ENCODE measurements at regions not wholly inside any gene's neighbourhood (a gene's known extent, or its start where the extent isn't known, plus 50 kb on each side); places are given as distances from the start of the nearest gene placed in this dataset.
"Not testable (repeated sequence)": the region's sequence is repeated elsewhere in the genome, so short reads cannot be mapped to it uniquely, and the experiment has no call there.

GRCh38 chr7:130947792-130948580 lies 214.0 kb upstream of the KLF14 start:
- no peak for DNase-seq

DNA sequence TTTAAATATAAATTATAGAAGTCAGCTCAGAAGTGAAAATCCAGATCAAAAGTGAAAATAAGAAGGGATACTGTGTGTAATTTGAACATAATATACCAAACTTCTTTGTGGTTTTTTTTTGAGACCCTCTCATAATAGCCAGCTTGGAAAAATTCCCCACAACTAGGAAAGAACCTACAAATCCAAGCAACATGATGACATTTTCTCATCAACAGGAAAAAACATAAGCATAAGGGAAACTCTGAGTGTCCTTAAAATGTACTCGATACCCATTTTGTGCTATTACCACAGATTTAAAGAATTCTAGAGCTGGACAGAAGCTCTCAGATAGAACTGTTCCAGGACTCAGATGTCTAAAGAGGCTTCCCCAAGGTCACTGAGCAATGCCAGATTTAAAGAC lies 214.8 kb upstream of the KLF14 start:
- no peak for DNase-seq

DNA sequence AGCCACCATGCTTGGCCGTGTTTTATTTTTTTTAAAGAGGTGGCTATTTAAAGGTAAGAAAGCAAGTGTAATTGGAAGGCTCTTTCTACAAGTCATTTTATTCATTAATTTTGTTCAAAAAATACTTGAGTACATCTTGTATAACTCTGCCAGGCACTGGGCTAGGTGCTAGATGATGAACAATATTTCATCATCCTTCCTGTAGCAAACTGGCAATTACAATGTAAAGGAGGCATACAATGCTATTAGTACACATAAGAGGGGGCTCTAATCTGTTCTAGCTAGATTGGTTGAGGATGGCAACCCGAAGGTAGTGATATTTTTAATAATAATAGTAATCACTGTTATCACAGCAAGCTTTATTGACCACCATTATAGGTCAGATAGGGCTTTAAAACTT lies 215.5 kb upstream of the KLF14 start:
- DNase-seq = no peak

GRCh38 chr7:130950054-130950453 lies 216.0 kb upstream of the KLF14 start:
- DNase-seq = no peak

DNA sequence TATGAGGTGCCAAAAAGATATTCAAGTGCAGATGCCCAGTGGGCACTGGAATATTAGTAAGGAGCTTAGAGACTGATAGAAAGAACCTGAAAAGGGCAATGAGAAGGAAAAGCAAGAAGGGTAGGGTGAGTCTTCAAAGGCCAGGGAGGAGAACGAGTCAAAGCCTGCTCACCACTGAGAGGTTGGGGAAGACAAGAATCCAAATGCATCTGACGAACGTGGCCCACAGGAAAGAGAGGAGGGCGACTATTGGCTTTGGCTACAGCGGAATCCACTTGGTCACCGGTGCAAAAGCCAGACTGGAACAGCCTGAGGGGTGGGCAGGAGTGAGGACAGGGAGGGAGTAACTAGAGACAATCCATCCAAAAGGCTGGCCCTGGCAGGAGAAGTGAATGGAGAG lies 216.7 kb upstream of the KLF14 start:
- DNase-seq = no peak

DNA sequence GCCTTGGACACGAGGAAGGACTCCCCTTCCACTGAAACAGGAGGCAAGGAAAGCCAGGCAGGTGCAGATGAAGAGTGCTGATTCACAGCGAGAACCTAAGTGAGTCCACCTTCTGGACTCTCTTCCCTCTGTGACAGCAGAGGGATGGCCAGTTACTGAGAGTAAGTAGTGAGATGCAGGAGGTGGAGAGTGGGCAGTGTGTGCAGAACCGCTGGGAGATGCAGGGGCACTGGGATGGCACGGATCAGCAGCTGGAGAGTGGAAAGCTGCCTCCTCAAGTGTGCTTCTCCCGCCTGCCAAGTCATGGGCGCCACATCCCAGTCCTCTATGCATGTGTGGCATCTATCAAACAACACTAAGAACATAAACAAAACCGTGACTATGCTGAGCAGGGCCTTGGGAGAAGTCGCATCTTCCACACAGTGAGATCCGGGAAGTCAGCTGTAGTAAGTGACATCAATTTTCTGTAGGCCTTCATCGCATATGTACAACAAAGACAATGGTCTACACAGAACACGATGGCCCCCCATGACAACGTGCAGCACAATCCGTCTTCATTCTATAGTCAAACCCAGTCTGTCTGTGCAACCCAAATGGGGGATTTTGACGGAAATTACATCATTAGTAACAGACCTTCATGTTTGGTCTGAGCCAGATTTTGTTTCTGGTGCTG lies 217.4 kb upstream of the KLF14 start:
- DNase-seq = no peak

DNA sequence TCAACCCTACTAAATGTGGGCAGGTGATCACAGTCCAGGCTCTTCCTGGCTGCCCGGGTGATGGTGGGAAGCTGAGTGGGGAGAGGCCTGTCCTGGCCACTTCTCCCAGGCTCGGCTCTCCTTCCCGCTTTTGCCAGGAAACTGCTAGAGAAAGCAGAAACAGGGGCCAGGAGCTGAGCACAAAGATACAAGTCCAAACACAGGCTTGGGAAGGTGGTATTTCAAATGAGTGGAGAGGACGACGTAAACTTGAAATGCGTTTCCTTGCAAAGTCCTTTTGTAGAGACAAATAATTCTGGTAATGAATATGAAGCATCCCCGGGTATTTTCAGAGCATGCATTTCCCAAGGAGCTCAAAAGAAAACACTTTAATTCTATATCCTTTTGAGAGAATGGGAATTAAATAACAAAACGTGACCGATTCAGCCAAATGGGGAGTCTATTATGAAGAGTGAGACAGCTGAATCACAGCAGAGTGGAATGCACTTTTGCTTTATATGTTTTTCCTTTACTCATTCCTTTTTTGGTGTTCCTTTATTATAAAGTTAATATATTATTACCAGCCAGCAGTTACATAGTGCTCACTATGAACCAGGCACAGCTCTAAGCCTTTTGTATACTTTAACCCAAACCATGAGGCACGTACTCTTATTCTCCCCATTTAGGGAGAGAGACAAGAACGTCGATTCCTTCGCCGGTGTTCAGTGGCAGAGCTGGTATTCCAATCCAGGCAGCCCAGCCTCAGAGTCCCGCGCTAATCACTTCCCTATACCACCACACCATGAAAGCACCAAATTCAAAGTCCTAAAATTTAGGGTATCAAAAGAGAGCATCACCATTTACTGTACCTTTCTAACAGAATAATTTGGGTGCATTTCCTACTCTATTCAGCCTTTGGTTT lies 218.2 kb upstream of the KLF14 start:
- DNase-seq = no peak

GRCh38 chr7:130953196-130953595 lies 219.2 kb upstream of the KLF14 start:
- no peak for DNase-seq

GRCh38 chr7:130954918-130955564 lies 221.0 kb upstream of the KLF14 start:
- DNase-seq = no peak

DNA sequence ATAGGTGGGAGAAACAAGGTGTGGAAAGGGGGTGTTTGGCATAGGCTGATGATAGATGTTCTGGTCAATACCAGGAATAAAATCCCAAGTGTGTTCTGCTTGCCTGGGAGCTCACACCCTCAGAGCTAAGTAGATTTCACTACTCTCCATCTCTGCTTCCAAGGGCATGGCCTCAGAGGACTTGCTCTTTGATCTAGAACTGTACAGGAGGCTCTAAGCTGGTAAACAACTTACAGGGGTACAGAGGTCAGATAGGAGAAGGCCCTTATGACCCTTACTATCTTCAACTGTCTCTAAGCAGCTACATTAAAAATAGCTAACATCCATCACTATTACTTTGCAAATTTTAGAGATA lies 221.5 kb upstream of the KLF14 start:
- DNase-seq = no peak

DNA sequence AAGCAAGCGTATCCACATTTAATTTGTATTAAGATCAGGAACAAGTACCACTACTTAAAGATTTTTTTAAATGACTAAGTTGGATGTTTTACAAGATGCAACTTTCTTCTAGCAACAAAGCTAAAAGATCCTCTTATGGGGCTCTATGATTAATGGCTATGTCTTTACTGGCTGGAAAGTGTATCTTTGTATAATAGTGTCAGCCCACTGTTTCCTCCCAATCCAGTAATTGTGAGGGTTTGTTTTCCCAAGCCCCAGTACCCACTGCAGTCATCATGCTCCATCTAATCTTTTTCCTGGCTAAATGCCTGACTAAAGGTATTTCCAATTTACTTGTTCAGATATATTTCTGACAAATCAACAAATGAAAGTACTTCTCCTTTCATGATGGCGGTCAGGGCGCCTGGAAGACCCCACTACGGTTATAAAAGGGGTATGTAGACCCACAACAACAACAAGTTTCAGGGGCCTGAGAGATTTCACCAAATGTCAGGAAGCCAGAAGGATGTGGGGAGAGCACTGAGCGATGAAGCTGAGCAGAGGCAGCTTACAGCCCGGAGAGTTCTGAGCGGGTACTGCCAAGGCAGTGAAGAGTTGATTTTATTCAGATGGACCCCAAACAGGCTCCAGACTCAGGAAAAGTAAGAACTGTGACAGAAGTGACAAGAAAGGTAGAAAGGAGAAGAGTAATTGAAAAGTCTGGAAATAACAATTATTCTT lies 222.6 kb upstream of the KLF14 start:
- DNase-seq = no peak

- no peak for DNase-seq
Observed at GRCh38 chr7:130957137-130957513, 223.1 kb upstream of the KLF14 start.

DNA sequence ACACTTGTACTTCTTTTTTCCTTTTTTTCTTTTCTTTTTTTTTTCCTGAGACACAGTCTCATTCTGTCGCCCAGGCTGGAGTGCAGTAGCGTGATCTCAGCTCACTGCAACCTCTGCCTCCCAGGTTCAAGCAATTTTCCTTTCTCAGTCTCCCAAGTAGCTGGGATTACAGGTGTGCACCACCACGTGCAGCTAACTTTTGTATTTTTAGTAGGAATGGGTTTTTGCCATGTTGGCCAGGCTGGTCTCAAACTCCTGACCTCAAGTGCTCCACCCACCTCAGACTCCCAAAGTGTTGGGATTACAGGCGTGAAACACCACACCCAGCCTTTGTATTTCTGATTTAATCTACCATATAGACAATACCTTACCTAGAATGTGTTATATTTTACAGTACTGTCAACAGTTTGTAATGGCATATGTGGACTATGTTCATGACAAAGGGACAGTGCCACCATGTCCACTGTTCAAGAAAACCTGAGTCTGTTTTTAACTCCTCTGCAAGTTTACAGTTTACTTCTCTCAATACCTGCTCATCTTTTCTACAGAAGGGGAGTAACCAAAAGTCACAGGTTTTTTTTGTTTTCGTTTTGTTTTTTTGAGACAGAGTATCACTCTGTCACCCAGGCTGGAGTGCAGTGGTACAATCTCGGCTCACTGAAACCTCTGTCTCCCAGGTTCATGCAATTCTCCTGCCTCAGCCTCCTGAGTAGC lies 223.9 kb upstream of the KLF14 start:
- DNase-seq = not testable (repeated sequence)

DNA sequence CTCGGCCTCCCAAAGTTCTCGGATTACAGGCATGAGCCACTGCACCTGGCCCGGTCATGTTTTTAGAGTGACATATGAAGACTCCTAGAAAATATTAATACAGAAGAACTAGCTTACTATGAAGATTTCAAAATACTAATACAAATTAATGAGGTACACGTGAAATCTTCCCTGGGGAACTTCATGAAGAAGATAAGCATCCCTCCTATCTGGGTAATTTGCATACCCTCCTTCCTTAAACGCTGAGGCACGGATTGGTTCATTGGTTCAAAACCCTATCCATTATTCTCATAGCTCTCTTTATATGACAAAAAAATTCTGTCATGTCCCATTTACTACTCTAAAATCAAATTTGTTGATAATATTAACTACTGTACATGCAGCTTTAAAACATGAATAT lies 224.8 kb upstream of the KLF14 start:
- DNase-seq = no peak

GRCh38 chr7:130959743-130960207 lies 225.8 kb upstream of the KLF14 start:
- no peak for DNase-seq

DNA sequence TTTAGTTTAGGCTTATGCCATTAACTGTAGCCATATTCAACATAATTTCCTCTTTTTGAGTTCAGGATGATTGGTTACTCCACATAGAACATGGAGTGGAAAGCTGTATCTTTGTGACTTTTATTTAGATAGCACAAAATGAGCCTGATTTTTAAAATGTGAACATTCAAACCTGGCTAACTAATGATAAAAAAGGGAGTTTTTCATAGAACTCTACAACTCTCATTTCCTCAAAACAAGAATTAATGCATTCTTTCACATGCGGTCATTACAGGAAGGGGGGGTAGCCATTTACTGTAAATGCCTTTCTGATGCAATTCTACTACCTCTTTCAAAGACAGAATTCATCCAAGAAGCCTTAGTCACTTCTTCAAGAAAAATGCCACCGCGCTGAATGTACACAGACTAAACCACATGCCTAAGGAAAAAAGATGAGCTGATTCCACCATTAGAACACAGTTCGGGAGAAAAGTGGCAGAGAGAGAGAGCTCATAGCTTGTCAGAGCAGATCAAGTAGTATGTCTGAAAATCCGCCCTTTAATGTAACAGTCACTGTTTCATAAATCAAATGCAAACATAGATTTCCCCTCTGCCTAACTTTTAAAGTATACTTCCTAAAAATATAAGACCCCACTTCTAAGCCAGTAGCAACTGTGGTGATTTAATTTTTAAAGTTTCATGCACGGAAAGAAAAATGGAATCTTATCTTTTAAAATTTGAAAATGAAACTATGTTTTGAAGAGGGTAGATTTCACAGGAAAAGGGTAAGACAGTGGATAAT lies 226.4 kb upstream of the KLF14 start:
- DNase-seq = no peak

DNA sequence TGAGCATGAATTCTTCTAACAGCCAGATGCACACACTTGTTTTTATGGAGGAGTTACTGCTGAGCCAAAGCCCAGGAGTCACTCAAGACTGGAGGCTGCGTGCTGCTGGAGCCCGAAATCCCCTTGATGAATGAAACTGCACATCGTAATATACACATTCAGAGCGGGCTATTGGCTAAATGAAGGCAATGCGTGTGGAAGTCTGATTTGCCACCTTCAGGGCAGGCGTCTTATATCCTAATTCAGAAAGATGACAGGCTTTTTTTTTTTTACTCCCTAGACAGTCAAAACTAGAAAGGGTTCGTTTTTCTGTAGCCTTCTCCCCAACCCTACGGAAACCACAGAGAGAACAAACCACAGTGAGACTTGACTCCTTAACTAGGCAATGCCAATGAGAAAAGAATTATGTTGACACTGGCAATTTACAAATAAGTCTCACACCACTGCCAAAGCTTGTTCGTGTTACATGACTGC lies 227.2 kb upstream of the KLF14 start:
- no peak for DNase-seq

- DNase-seq = no peak
Observed at GRCh38 chr7:130962109-130962508, 228.1 kb upstream of the KLF14 start.

DNA sequence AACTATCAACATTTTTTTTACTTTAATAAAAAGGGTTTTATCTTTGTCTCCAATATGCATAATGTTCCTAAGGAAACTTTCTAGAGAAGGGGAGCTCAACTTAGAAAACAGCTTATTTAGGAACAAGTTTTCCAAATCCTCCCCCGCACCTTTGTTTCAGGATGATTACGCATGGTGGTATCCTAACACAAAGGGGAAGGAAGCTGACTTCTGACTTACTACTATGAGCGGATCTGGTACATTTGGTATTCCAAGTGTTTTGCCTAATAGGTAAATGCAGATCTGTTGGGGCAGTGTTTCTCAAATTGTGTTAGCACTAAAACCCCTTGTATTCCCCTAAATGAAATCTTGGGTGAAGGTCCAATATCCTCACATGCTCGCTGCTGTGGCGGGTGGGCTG lies 229.3 kb upstream of the KLF14 start:
- no peak for DNase-seq

DNA sequence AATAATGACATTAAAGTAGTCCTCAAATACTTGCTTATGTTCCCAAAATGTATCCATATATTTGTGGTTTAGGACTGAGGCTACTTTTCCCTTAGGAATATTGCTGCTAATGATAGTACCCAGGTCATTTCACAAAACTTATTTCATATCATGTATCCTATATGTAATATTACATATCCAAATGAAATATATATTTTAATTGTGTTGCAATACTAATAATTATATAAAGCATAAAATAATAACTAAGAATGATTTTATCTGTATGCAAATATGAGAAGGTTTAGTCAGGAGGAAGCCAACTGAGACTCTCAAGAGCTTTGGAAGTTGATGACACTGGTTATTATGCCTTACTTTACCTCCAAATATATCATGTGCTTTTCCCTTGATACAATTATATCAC lies 231.5 kb upstream of the KLF14 start:
- no peak for DNase-seq

Measured in left kidney (tissue), 1 donor.